ENCODE measurements at regions not wholly inside any gene's neighbourhood (a gene's known extent, or its start where the extent isn't known, plus 50 kb on each side); places are given as distances from the start of the nearest gene placed in this dataset.

GRCh38 chr4:175443547-175443946 lies 368.5 kb downstream of the GPM6A start:
- TF ChIP-seq PATZ1 (CRISPR knock-in tag; IDR thresholded peaks at IDR 0.05; ENCODE audit: borderline replicate concordance) (no peak), TOX (CRISPR knock-in tag; IDR thresholded peaks at IDR 0.05; ENCODE audit: borderline replicate concordance) (no peak), ZFP3 (CRISPR knock-in tag; IDR thresholded peaks at IDR 0.05) (no peak), OSR1 (CRISPR knock-in tag; IDR thresholded peaks at IDR 0.05) (no peak), ZNF70 (CRISPR knock-in tag; IDR thresholded peaks at IDR 0.05) (no peak), BACH2 (CRISPR knock-in tag; IDR thresholded peaks at IDR 0.05; ENCODE audit: borderline replicate concordance) (no peak), PPARA (CRISPR knock-in tag; IDR thresholded peaks at IDR 0.05; ENCODE audit: borderline replicate concordance) (no peak), TCF4 (CRISPR knock-in tag; IDR thresholded peaks at IDR 0.05; ENCODE audit: borderline replicate concordance) (no peak), GLIS3 (CRISPR knock-in tag; IDR thresholded peaks at IDR 0.05) (no peak)
